ENCODE measurements at regions not wholly inside any gene's neighbourhood (a gene's known extent, or its start where the extent isn't known, plus 50 kb on each side); places are given as distances from the start of the nearest gene placed in this dataset.

DNA sequence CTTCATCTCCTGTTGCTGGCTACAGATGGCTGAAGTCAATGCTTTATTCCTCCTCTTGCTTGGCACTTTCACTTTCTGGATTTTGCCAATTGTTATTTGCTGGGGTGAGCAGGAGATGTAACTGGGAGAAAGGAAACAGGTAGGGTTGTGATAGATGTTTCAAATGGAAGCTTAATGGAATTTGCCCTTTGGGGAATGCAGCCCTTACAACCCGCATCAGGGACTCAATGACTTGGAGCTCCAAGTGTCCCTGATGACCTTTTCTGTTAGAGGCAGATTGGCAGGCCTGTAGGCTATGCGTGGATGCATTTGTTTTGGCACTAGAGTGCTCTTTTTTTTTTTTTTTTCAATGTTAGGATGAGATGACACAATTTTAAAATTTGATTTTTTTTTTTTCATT lies 219.9 kb upstream of the GLRA1 start:
- H3K4me1 Mint-ChIP-seq, result no peaks in the 10 kb centered on the region
- H3K27ac Mint-ChIP-seq, result no peak overlapping the region
- no peaks in the 10 kb centered on the region for H3K79me2 ChIP-seq (ENCODE audit: low read depth)
- DNase-seq (ENCODE audit: low spot score), result no peak
- H3K4me2 ChIP-seq, result no peak overlapping the region
- no peaks in the 10 kb centered on the region for H3K4me1 ChIP-seq
- H3K27ac ChIP-seq, result no peak overlapping the region
- no peak overlapping the region for H2AFZ ChIP-seq (replicated peaks)
- H3K27me3 ChIP-seq, result peaks cover 8% of the 10 kb centered on the region
- no peak overlapping the region for H3K4me3 ChIP-seq
- H3K9ac ChIP-seq, result no peak overlapping the region
- no peaks in the 10 kb centered on the region for H3F3A ChIP-seq (ENCODE audit: low read depth)
- H3K36me3 Mint-ChIP-seq, result no peaks in the 10 kb centered on the region
- H3K9me3 ChIP-seq (ENCODE audit: low read depth), result no peaks in the 10 kb centered on the region
- H3K36me3 ChIP-seq, result no peaks in the 10 kb centered on the region
- peaks cover 8% of the 10 kb centered on the region for H3K27me3 Mint-ChIP-seq (ENCODE audit: insufficient read depth, low read depth)
- no peak for TF ChIP-seq EZH2 (IDR thresholded peaks at IDR 0.05)
- TF ChIP-seq, protein P1, sequence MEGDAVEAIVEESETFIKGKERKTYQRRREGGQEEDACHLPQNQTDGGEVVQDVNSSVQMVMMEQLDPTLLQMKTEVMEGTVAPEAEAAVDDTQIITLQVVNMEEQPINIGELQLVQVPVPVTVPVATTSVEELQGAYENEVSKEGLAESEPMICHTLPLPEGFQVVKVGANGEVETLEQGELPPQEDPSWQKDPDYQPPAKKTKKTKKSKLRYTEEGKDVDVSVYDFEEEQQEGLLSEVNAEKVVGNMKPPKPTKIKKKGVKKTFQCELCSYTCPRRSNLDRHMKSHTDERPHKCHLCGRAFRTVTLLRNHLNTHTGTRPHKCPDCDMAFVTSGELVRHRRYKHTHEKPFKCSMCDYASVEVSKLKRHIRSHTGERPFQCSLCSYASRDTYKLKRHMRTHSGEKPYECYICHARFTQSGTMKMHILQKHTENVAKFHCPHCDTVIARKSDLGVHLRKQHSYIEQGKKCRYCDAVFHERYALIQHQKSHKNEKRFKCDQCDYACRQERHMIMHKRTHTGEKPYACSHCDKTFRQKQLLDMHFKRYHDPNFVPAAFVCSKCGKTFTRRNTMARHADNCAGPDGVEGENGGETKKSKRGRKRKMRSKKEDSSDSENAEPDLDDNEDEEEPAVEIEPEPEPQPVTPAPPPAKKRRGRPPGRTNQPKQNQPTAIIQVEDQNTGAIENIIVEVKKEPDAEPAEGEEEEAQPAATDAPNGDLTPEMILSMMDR (IDR thresholded peaks at IDR 0.05), result no peak
- no peak for TF ChIP-seq EZH2phosphoT487 (IDR thresholded peaks at IDR 0.05)
- no peaks in the 10 kb centered on the region for H3K9me3 Mint-ChIP-seq
- H3K4me3 Mint-ChIP-seq, result no peak overlapping the region
- no peaks in the 10 kb centered on the region for H4K20me1 ChIP-seq (ENCODE audit: low read depth)

DNA sequence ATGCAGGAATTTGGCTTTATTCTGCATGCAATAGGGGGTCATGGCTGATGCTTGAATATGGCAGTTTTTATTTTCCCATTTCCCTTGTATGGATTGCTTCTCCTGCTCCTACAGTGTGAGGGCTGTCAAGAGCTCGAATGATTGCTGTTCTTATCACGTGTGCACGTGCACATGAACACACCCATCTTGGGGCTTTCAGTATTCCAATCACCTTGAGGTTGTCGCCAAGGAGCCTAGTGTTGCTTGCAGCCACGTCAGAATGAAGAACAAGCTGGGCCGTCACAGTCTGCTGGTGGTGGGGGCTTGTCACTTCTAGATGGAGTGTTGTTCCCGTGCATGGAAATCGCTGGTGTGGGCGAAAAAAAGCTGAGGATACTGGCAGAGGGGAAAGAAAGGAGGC lies 219.4 kb upstream of the GLRA1 start:
- Mint-ChIP-seq H3K36me3 (no peaks in the 10 kb centered on the region), H3K27ac (no peak overlapping the region), H3K4me1 (no peaks in the 10 kb centered on the region), H3K27me3 (ENCODE audit: insufficient read depth, low read depth) (peaks cover 10% of the 10 kb centered on the region), H3K4me3 (no peak overlapping the region), H3K9me3 (no peaks in the 10 kb centered on the region)
- H3K36me3 ChIP-seq, result no peaks in the 10 kb centered on the region
- no peaks in the 10 kb centered on the region for H3K79me2 ChIP-seq (ENCODE audit: low read depth)
- peaks cover 11% of the 10 kb centered on the region for H3K27me3 ChIP-seq
- no peaks in the 10 kb centered on the region for H3F3A ChIP-seq (ENCODE audit: low read depth)
- no peaks in the 10 kb centered on the region for H3K4me1 ChIP-seq
- no peak overlapping the region for H3K4me2 ChIP-seq
- H4K20me1 ChIP-seq (ENCODE audit: low read depth), result no peaks in the 10 kb centered on the region
- H3K27ac ChIP-seq, result no peak overlapping the region
- no peak overlapping the region for H3K9ac ChIP-seq
- TF ChIP-seq EZH2 (IDR thresholded peaks at IDR 0.05) (no peak), EZH2phosphoT487 (IDR thresholded peaks at IDR 0.05) (no peak)
- TF ChIP-seq, protein P1 (IDR thresholded peaks at IDR 0.05), result no peak
- H2AFZ ChIP-seq (replicated peaks), result no peak overlapping the region
- no peak overlapping the region for H3K4me3 ChIP-seq
- DNase-seq (ENCODE audit: low spot score), result no peak
- H3K9me3 ChIP-seq (ENCODE audit: low read depth), result no peaks in the 10 kb centered on the region

- H3K4me3 Mint-ChIP-seq, result no peak overlapping the region
- no peak overlapping the region for H3K9ac ChIP-seq
- TF ChIP-seq, protein P1 (IDR thresholded peaks at IDR 0.05), result peak; percentile 93
- no peak for TF ChIP-seq EZH2 (IDR thresholded peaks at IDR 0.05)
- TF ChIP-seq EZH2phosphoT487 (IDR thresholded peaks at IDR 0.05), result no peak
- H2AFZ ChIP-seq (replicated peaks), result no peak overlapping the region
- H3K27me3 Mint-ChIP-seq (ENCODE audit: insufficient read depth, low read depth), result peaks cover 8% of the 10 kb centered on the region
- H3K79me2 ChIP-seq (ENCODE audit: low read depth), result no peaks in the 10 kb centered on the region
- no peaks in the 10 kb centered on the region for H3K9me3 ChIP-seq (ENCODE audit: low read depth)
- H3K27me3 ChIP-seq, result peaks cover 11% of the 10 kb centered on the region
- H3F3A ChIP-seq (ENCODE audit: low read depth), result no peaks in the 10 kb centered on the region
- H4K20me1 ChIP-seq (ENCODE audit: low read depth), result no peaks in the 10 kb centered on the region
- H3K4me2 ChIP-seq, result no peak overlapping the region
- no peak overlapping the region for H3K27ac Mint-ChIP-seq
- peak; percentile 77 for DNase-seq (ENCODE audit: low spot score)
- H3K4me1 Mint-ChIP-seq, result no peaks in the 10 kb centered on the region
- H3K9me3 Mint-ChIP-seq, result no peaks in the 10 kb centered on the region
- no peaks in the 10 kb centered on the region for H3K4me1 ChIP-seq
- no peaks in the 10 kb centered on the region for H3K36me3 Mint-ChIP-seq
- H3K36me3 ChIP-seq, result no peaks in the 10 kb centered on the region
- no peak overlapping the region for H3K4me3 ChIP-seq
- no peak overlapping the region for H3K27ac ChIP-seq
These were observed 218.3 kb upstream of the GLRA1 start for GRCh38 chr5:152142840-152143469.
